H9 (cell line): ENCODE measurements at regions not wholly inside any gene's neighbourhood (a gene's known extent, or its start where the extent isn't known, plus 50 kb on each side); places are given as distances from the start of the nearest gene placed in this dataset.

Source experiments
- DNase-seq: peaks from one replicate; pipeline ENCODE4 v3.0.0-alpha.2; 2017
- H2AFZ ChIP-seq: one replicate; pipeline ENCODE4 v1.6.1; 2013; ENCODE audit warnings: mild to moderate bottlenecking, low read length, control low read depth, moderate library complexity
- H2AK5ac ChIP-seq: 2 replicates; pipeline ENCODE4 v1.6.1; 2013; ENCODE audit warnings: low read length, control low read depth, mixed read lengths; ENCODE audit not compliant: insufficient read length
- H2BK120ac ChIP-seq: one replicate; pipeline ENCODE4 v1.6.1; 2013; ENCODE audit warnings: low read depth, mild to moderate bottlenecking, low read length, control low read depth, inconsistent platforms; ENCODE audit not compliant: poor library complexity, severe bottlenecking
- H2BK12ac ChIP-seq: 2 replicates; pipeline ENCODE4 v1.6.1; 2013; ENCODE audit warnings: low read length, control low read depth, mixed read lengths, low read depth; ENCODE audit not compliant: insufficient read length
- H2BK15ac ChIP-seq: 2 replicates; pipeline ENCODE4 v1.6.1; 2013; ENCODE audit warnings: low read depth, low read length, control low read depth
- H2BK20ac ChIP-seq: one replicate; pipeline ENCODE4 v1.6.1; 2013; ENCODE audit warnings: low read depth, mild to moderate bottlenecking, low read length, control low read depth, inconsistent platforms; ENCODE audit not compliant: poor library complexity, severe bottlenecking
- H2BK5ac ChIP-seq: 2 replicates; pipeline ENCODE4 v1.6.1; 2013; ENCODE audit warnings: low read length, control low read depth, mixed read lengths; ENCODE audit not compliant: insufficient read length
- H3K14ac ChIP-seq: 2 replicates; pipeline ENCODE4 v1.6.1; 2013; ENCODE audit warnings: low read length, control low read depth; ENCODE audit not compliant: insufficient read depth
- H3K18ac ChIP-seq: 2 replicates; pipeline ENCODE4 v1.6.1; 2013; ENCODE audit warnings: low read depth, mild to moderate bottlenecking, mixed read lengths, low read length, control low read depth; ENCODE audit not compliant: insufficient read length
- H3K23ac ChIP-seq: 2 replicates; pipeline ENCODE4 v1.6.1; 2013; ENCODE audit warnings: low read length, control low read depth, mixed read lengths, low read depth; ENCODE audit not compliant: insufficient read length
- H3K23me2 ChIP-seq: 2 replicates; pipeline ENCODE4 v1.6.1; 2013; ENCODE audit warnings: low read depth, mild to moderate bottlenecking, mixed read lengths, low read length, control low read depth; ENCODE audit not compliant: insufficient read length, poor library complexity, severe bottlenecking
- H3K27ac ChIP-seq: 2 replicates; pipeline ENCODE4 v1.5.1; 2013; ENCODE audit warnings: low read length, control low read depth, mixed read lengths, low read depth; ENCODE audit not compliant: insufficient read length
- H3K27me3 ChIP-seq: 2 replicates; pipeline ENCODE4 v1.6.1; 2013; ENCODE audit warnings: low read length, control low read depth, inconsistent platforms; ENCODE audit not compliant: insufficient read depth
- H3K4ac ChIP-seq: 2 replicates; pipeline ENCODE4 v1.6.1; 2013; ENCODE audit warnings: low read depth, mild to moderate bottlenecking, control low read depth, inconsistent platforms, low read length, moderate library complexity
- H3K4me1 ChIP-seq: 2 replicates; pipeline ENCODE4 v1.6.1; 2013; ENCODE audit warnings: low read length, control low read depth, inconsistent platforms; ENCODE audit not compliant: insufficient read depth
- H3K4me2 ChIP-seq: 2 replicates; pipeline ENCODE4 v1.6.1; 2013; ENCODE audit warnings: low read length, control low read depth, mixed read lengths; ENCODE audit not compliant: insufficient read length, insufficient read depth
- H3K56ac ChIP-seq: 2 replicates; pipeline ENCODE4 v1.6.1; 2013; ENCODE audit warnings: low read depth, mild to moderate bottlenecking, mixed read lengths, low read length, control low read depth; ENCODE audit not compliant: insufficient read length
- H3K79me1 ChIP-seq: 2 replicates; pipeline ENCODE4 v1.6.1; 2013; ENCODE audit warnings: low read depth, mild to moderate bottlenecking, moderate library complexity, low read length, control low read depth, inconsistent platforms; ENCODE audit not compliant: insufficient read depth, poor library complexity, severe bottlenecking
- H3K79me2 ChIP-seq: 2 replicates; pipeline ENCODE4 v1.6.1; 2013; ENCODE audit warnings: low read length, control low read depth, inconsistent platforms; ENCODE audit not compliant: insufficient read depth
- H3K9ac ChIP-seq: 2 replicates; pipeline ENCODE4 v1.6.1; 2013; ENCODE audit warnings: low read length, control low read depth, mixed read lengths; ENCODE audit not compliant: insufficient read length; ENCODE audit errors: extremely low read depth
- H3K9me3 ChIP-seq: one replicate; pipeline ENCODE4 v1.6.1; 2013; ENCODE audit warnings: low read depth, low read length, inconsistent platforms; ENCODE audit not compliant: control insufficient read depth
- H3T11ph ChIP-seq: one replicate; pipeline ENCODE4 v1.6.1; 2013; ENCODE audit warnings: mild to moderate bottlenecking, low read length, control low read depth, inconsistent platforms
- H4K20me1 ChIP-seq: one replicate; pipeline ENCODE4 v1.6.1; 2013; ENCODE audit not compliant: control insufficient read depth, insufficient read length, insufficient read depth
- H4K5ac ChIP-seq: 2 replicates; pipeline ENCODE4 v1.6.1; 2013; ENCODE audit warnings: low read depth, mild to moderate bottlenecking, mixed read lengths, low read length, control low read depth; ENCODE audit not compliant: insufficient read length
- H4K8ac ChIP-seq: replicated peaks from 2 replicates; pipeline ENCODE4 v1.6.1; 2013; ENCODE audit warnings: low read length, control low read depth, mixed read lengths, low read depth; ENCODE audit not compliant: insufficient read length
- H4K91ac ChIP-seq: 2 replicates; pipeline ENCODE4 v1.6.1; 2013; ENCODE audit warnings: low read depth, mild to moderate bottlenecking, moderate library complexity, mixed read lengths, low read length, control low read depth; ENCODE audit not compliant: insufficient read length
- H3K27ac Mint-ChIP-seq, 3 experiments: 2 replicates in 2 of 3; 3 replicates in 1 of 3; pipeline ENCODE4 v1.8.0; 2020 to 2021; ENCODE audit warnings: mixed read lengths in 3 of 3, mild to moderate bottlenecking in 1 of 3, moderate library complexity in 1 of 3
- H3K27me3 Mint-ChIP-seq: 2 replicates; pipeline ENCODE4 v1.8.0; 2021; ENCODE audit warnings: low read depth, mild to moderate bottlenecking, moderate library complexity, mixed read lengths
- H3K36me3 Mint-ChIP-seq, 3 experiments: 2 replicates in 2 of 3; 3 replicates in 1 of 3; pipeline ENCODE4 v1.8.0; 2020 to 2021; ENCODE audit warnings: low read depth in 3 of 3, mixed read lengths in 3 of 3; ENCODE audit not compliant: insufficient read depth in 1 of 3
- H3K4me1 Mint-ChIP-seq, 2 experiments: 2 replicates each; pipeline ENCODE4 v1.8.0; 2020; ENCODE audit warnings: mixed read lengths in 2 of 2
- H3K4me3 Mint-ChIP-seq, 2 experiments: 2 replicates in 1 of 2; 3 replicates in 1 of 2; pipeline ENCODE4 v1.8.0; 2020 to 2021; ENCODE audit warnings: mild to moderate bottlenecking in 2 of 2, mixed read lengths in 2 of 2, moderate library complexity in 1 of 2
- H3K9me3 Mint-ChIP-seq, 2 experiments: 2 replicates in 1 of 2; 3 replicates in 1 of 2; pipeline ENCODE4 v1.8.0; 2020; ENCODE audit warnings: mild to moderate bottlenecking in 2 of 2, mixed read lengths in 2 of 2, moderate library complexity in 1 of 2
- CTCF ChIP-seq: fragments of 200-600 bp; sonication (generic); conservative IDR thresholded peaks from 3 replicates; pipeline ENCODE4 v1.8.0; 2021; ENCODE audit warnings: antibody characterized with exemption, mild to moderate bottlenecking
- WGBS: extraction: QIAGEN DNeasy Blood & Tissue Kit; methylation state at CpG from one replicate; pipeline ENCODE4 v1.1.7; 2013; ENCODE audit warnings: missing lambda C conversion rate, low lambda C conversion rate, mixed read lengths; ENCODE audit not compliant: insufficient read length; ENCODE audit errors: extremely low coverage; 5-methylcytosine and 5-hydroxymethylcytosine counted together

DNA sequence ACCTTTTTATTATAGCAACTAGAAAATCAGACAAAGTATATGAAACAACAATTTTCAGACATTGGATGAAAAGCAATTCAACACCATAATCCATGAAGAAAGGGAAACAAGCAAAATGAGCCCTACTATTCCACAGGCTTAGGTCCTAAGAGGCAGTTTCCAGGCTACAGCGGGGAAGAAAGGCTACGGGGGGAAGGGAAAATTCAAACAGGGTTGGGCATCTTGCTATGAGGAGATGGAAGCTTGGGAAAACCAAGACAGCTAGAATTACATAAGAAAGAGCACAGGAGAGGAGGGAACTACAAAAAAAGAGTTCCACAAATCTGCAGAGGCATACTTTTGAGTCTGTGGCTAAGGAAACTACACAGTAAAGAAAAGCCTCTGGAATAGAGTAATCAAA, 356.0 kb upstream of the CLEC14A start:
- peaks cover 6 to 9% of the 10 kb centered on the region in 2 experiments; a peak in 4 of 5 replicates for H3K9me3 Mint-ChIP-seq
- no peak for TF ChIP-seq CTCF
- no peak overlapping the region for H2BK12ac ChIP-seq
- no CpG with 5 or more reads among the region's 2 CpGs for WGBS
- no peak overlapping the region for H3K23ac ChIP-seq
- H3K18ac ChIP-seq: no peak overlapping the region
- H3K4me1 Mint-ChIP-seq: peaks cover 11 to 15% of the 10 kb centered on the region in 2 experiments
- no peak overlapping the region for H3K14ac ChIP-seq
- H3K9me3 ChIP-seq: no peaks in the 10 kb centered on the region
- no peak overlapping the region for H4K91ac ChIP-seq
- H3T11ph ChIP-seq: no peak overlapping the region
- no peak overlapping the region for H4K8ac ChIP-seq
- H2AFZ ChIP-seq: no peak overlapping the region
- H3K79me2 ChIP-seq: no peaks in the 10 kb centered on the region
- H3K79me1 ChIP-seq: no peaks in the 10 kb centered on the region
- H3K4ac ChIP-seq: no peak overlapping the region
- H4K20me1 ChIP-seq: no peaks in the 10 kb centered on the region
- 0 out of 7 replicates have a peak, but pooled peaks cover 0 to 4% (median 0%) of the 10 kb centered on the region in 3 experiments for H3K36me3 Mint-ChIP-seq
- H3K56ac ChIP-seq: no peak overlapping the region
- no peak overlapping the region for H2BK120ac ChIP-seq
- H2BK15ac ChIP-seq: no peak overlapping the region
- no peaks in the 10 kb centered on the region; the same call in 1 of the 2 replicates for H3K4me1 ChIP-seq
- H2BK20ac ChIP-seq: no peak overlapping the region
- H3K4me3 Mint-ChIP-seq: peak overlapping the region in 1 of 2 experiments; percentile 2; a peak in 1 of 5 replicates
- no peak for DNase-seq
- H3K27me3 Mint-ChIP-seq: peaks cover 3% of the 10 kb centered on the region; the same call in 1 of the 2 replicates
- H2AK5ac ChIP-seq: no peak overlapping the region
- H3K27ac Mint-ChIP-seq: peak overlapping the region in 1 of 3 experiments; percentile 55; a peak in 2 of 7 replicates
- H3K4me2 ChIP-seq: no peak overlapping the region
- H3K23me2 ChIP-seq: no peaks in the 10 kb centered on the region
- no peaks in the 10 kb centered on the region for H3K27me3 ChIP-seq
- no peak overlapping the region for H4K5ac ChIP-seq
- H3K9ac ChIP-seq: no peak overlapping the region
- no peak overlapping the region for H3K27ac ChIP-seq
- no peak overlapping the region for H2BK5ac ChIP-seq
